ENCODE measurements at regions not wholly inside any gene's neighbourhood (a gene's known extent, or its start where the extent isn't known, plus 50 kb on each side); places are given as distances from the start of the nearest gene placed in this dataset.

DNA sequence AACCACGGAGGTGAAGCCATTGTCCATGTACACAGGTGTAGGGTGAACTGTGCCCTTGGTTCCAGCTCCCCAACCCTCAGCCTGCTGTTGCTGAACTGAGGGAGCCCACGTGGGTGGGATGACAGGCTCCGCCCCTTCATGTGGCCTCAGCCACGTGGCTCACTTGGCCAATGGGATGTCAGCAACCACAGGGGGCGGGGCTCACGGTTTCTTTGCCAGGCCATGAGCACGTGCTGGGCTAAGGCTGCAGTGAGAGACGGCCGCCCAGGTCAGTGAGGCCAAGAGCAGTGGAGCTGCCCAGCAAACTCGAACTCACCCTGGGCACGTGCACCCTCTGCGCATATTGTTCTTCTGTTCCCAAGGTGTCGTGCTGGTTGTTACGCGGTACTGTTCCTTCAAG is 282.6 kb downstream of the IRF8 start:
- no peak for FAIRE-seq
- no peak for DNase-seq (ENCODE audit: insufficient read length, low spot score)

GRCh38 chr16:86184185-86184584 is 285.2 kb downstream of the IRF8 start:
- no peak for FAIRE-seq
- no peak for DNase-seq (ENCODE audit: insufficient read length, low spot score)

DNA sequence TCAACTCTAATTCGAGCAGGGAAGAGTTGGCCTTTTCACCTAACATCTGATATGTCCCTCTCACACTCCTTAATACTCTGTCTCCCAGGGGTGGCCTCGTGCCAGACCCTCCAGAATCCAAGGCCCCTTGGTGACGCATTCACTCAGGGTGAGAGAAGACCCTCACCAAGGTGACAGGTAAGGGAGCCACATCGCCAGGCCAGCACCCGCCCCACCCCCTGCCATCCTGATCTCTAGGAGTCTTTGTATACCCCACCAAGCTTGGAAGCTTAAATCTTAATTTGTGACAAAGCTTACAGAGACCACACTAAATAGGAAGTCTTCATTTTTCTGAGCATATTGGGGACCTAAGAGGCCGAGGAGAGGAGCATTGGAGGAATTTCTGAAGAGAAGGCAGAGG is 286.1 kb downstream of the IRF8 start:
- no peak for DNase-seq (ENCODE audit: insufficient read length, low spot score)
- no peak for FAIRE-seq

DNA sequence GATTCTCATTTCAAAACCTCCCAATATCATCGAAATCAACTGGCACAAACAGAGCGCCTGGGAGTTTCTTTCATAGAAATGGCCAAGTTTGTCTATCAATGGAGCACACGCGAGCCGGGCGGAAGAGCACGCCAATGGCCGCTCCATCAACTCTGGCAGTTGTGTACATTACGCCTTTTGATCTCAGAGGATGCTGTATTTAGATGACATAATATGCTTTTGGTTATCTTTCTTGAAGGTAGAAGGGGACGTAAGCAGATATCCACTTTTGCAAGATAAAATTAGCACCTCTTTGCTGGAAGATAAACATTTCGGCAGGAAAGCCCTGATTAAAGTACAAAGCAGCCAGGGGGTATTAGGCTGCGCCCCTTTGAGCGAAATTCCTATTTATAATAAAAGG is 287.4 kb downstream of the IRF8 start:
- DNase-seq (ENCODE audit: insufficient read length, low spot score) = no peak
- no peak for FAIRE-seq

DNA sequence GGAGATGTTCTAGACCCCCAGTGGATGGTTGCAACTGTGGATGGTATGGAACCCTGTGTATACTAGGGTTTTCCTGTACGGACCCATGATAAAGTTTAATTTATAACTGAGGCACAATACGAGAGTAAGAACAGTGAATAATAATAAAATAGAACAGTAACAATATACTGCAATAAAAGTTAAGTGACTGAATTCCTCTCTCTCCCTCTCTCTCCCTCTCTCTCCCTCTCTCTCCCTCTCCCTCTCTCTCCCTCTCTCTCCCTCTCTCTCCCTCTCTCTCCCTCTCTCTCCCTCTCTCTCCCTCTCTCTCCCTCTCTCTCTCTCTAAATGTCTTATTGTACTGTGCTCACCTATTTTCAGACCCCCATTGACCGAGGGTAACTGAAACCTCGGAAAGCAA is 291.0 kb downstream of the IRF8 start:
- DNase-seq (ENCODE audit: insufficient read length, low spot score) (no peak), FAIRE-seq (no peak)

DNA sequence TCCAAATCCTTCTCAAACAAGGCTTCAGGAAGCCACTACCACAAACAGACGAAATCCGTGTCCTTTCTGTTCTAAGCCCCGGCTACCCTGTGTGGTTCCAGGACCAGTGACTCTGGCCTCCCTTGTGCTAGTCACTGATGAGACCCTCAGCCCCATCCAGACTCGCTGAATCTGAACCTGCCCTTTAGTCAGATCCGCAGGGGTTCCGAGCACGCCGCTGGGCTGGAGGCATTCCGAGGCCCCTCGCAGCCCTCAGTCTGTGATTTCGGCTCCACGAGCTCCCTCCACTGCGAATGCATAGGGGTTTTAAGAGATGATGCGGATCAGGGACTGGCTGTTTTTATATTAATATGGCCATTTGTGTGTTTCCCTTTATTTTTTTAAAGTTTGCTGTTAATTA is 292.7 kb downstream of the IRF8 start:
- DNase-seq (ENCODE audit: insufficient read length, low spot score) = no peak
- no peak for FAIRE-seq

GRCh38 chr16:86193528-86194193 is 294.7 kb downstream of the IRF8 start:
- FAIRE-seq (no peak), DNase-seq (ENCODE audit: insufficient read length, low spot score) (no peak)

- peak; percentile 28 for FAIRE-seq
Observed at GRCh38 chr16:86195863-86196630, 297.1 kb downstream of the IRF8 start.

GRCh38 chr16:86196687-86197391 is 297.9 kb downstream of the IRF8 start:
- FAIRE-seq = no peak
- no peak for DNase-seq (ENCODE audit: insufficient read length, low spot score)

More at GRCh38 chr16:86195863-86196630, 297.1 kb downstream of the IRF8 start:
- DNase-seq (ENCODE audit: insufficient read length, low spot score) = no peak

DNA sequence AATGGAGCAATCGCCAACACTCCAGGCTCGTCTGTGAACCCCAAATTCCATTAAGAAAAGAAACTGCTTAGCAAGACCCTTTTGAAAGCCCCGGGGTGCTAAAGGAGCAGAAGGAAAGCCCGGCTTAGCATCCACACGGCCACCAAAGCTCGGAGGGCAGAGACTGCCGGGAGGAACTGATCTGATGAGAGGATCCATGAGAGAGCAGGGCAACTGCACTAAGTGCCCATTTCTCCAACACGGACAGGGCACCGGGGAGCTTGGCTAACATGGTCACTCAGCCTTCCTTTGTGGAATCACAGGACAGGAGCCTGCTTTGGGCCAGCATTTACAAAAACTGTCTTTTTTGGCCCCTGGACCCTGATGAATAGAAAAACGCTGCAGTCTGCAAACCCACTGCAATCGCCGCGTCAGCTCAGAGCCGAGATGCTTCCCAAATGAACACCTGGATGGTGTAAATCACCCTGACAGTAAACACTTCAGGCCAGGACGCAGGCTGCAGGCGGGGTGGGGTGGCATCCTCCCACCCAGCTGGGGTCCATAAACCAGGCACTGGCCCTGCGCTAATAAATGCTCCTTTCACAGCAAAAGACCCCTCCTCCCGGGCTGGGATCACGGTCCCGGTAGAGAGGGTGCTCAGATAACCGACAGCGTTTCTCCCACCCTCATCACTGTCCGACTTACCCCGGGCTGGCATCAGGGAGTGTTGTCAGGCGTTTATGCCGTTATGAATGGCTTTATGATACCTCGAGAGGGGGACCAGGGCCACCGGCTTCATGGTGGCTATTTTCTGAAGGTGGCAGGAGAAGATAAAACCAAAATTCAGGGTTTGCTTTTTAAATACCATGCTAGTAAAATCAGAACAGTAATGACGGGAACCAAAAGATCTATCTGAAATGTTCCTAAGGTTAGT is 299.5 kb downstream of the IRF8 start:
- FAIRE-seq (no peak), DNase-seq (ENCODE audit: insufficient read length, low spot score) (no peak)

GRCh38 chr16:86199182-86199581 is 300.2 kb downstream of the IRF8 start:
- no peak for FAIRE-seq

GRCh38 chr16:86199871-86200695 is 301.1 kb downstream of the IRF8 start:
- DNase-seq (ENCODE audit: insufficient read length, low spot score) (no peak), FAIRE-seq (no peak)

More at GRCh38 chr16:86199182-86199581, 300.2 kb downstream of the IRF8 start:
- DNase-seq (ENCODE audit: insufficient read length, low spot score) = no peak

DNA sequence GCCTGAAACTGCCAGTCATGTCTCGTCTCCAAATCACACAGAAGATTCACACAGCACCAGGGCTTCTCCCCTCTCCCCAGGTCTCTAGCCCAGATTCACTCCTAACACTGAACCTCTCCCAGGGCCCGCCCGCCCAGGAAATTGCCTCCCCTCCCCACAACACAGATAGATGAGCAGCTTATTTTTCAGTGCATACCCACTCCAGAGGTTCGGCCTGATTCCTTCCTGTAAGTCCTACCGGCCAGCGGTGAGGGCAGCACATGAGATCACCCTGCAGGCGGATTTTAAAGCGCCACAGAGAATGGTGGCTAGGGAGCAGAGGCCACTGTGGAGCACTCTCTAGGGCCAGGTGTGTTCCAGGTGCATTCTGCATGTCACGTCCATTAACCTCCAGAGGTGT is 301.8 kb downstream of the IRF8 start:
- no peak for DNase-seq (ENCODE audit: insufficient read length, low spot score)
- FAIRE-seq = no peak

DNA sequence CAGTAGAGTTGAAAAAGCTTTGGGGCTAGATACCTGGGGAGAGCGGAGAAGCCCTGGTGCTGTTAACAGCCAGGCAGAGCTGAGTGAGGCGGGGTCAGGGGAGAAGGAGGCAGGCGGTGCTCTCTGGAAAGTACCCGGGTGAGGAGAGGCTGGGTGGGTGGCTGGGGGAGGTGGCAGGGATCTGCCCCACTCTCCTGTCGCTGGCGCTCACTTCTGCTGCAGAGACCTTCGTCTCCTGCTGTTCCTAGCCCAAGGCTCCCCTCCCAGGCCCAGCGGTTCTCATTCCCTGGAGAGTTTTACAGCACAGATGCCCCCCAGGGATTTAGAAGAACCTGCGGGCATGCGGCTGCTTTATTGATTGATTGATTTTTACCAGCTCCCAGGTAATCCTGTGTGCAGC is 302.8 kb downstream of the IRF8 start:
- DNase-seq (ENCODE audit: insufficient read length, low spot score) (no peak), FAIRE-seq (no peak)

DNA sequence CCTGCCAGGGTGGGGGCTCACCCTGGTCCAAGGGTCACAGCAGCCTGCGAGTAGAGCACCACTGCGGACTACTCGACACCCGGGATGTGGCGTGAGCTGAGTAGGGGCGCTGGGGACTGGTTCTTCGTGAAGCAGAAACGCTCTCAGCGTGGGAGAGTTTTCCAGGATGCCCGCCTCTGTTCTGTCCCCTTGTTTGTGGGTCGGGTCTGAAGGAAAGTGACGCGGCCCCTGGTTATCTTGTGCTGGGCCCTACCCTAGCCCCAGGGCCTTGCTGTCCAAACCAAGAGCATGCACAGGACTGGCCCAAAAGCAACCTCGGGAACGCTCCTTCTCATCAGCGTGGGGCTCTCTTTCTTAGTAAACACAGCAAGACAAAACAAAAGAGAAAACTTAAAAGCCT is 303.3 kb downstream of the IRF8 start:
- no peak for FAIRE-seq

GRCh38 chr16:86202760-86203426 is 303.9 kb downstream of the IRF8 start:
- DNase-seq (ENCODE audit: insufficient read length, low spot score) = no peak
- no peak for FAIRE-seq

More for the DNA sequence above, 303.3 kb downstream of the IRF8 start:
- no peak for DNase-seq (ENCODE audit: insufficient read length, low spot score)

DNA sequence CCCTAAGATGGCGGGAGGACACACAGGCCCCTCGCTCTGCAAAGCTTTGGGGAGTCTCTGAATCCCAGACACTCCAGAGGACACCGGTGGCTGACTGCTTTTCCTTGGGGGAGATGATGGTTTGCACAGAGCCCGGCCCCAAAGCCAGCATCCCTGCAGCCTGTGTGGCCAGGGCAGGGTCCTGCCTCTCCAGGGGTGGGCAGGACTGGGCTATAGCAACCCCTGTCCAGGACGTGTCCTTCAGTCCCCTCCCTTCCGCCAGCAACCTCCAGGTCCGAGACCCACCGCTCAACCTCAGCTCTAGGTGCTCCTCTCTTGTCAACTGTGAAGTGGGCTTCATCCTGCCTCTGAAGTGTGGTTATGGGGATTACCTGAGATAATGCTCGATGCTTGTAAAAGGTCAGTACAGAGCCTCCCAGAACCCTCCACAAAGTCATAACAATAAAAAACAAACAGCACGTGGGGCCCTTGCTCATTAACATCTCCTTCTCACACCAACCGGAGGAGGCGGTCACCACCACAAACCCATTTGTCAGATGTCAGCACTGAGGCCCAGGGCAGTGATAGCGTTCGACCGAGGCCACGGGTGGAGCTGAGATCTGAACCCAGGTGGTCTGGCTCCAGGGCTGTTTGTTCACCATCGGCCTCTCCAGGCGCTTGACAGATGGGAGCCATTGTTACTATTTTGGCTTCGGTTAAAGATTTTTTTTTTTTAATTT is 304.8 kb downstream of the IRF8 start:
- DNase-seq (ENCODE audit: insufficient read length, low spot score) (no peak), FAIRE-seq (no peak)

DNA sequence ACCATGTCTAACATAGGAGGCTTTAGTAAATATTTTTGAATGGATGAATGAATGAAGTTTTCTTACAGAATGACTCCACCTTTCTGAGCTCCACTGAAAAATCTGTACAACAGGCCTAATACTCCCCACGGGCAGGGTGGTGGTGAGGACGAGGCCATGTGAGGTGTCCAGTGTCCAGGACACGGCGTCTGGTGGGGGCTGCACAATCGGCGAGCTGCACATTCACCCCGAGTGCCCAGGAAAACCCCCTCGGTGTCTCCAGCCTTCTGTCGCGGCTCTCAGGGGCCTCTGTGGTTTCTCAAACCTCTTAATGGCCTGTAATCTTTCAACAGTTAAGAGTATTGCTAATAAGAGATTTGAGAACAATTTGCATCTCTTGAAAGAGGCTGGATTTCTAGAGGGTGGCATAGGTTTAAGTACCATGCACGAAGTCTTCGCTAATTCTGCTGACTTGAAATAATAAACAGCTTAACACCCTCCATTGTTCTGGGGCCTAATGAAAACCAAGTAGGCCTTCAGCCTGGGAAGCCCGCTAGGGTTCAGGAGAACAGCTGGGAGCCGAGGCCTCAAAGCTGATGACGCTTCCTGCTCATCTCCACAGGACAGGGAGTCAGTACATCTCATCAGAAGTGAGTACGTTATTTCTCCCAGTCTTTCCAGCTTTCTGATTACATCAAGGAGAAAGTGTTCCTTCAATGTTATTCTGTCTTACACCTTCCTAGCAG is 304.6 kb upstream of the FOXF1 start:
- no peak for FAIRE-seq
- DNase-seq (ENCODE audit: insufficient read length, low spot score) = no peak
